ENCODE measurements at regions not wholly inside any gene's neighbourhood (a gene's known extent, or its start where the extent isn't known, plus 50 kb on each side); places are given as distances from the start of the nearest gene placed in this dataset.

GRCh38 chr5:29498860-29499259 lies 1694.6 kb upstream of the CDH6 start:
- H3K4me1 ChIP-seq (ENCODE audit: control insufficient read depth in 2 of 3, insufficient read depth in 2 of 3, low read depth in 1 of 3, low read length in 3 of 3), result no peaks in the 10 kb centered on the region
- FAIRE-seq, result no peak
- intact Hi-C loops (cut with DNase I), result no loop called here
- no peaks in the 10 kb centered on the region for H3K27me3 ChIP-seq (ENCODE audit: control insufficient read depth, insufficient read depth, low read length)
- H3K9me3 ChIP-seq (ENCODE audit: control insufficient read depth in 2 of 3, insufficient read depth in 1 of 3, low read length in 3 of 3), result no peaks in the 10 kb centered on the region
- no peak for TF ChIP-seq CTCF (IDR thresholded peaks at IDR 0.05; ENCODE audit: borderline replicate concordance, extremely low read depth, insufficient read depth)
- no peaks in the 10 kb centered on the region for H3K36me3 ChIP-seq (ENCODE audit: control insufficient read depth in 2 of 3, insufficient read depth in 3 of 3, low read length in 3 of 3)
- H3K27ac ChIP-seq (ENCODE audit: low read depth in 2 of 2, low read length in 2 of 2), result no peak overlapping the region
- no peak for DNase-seq
- no peak overlapping the region for H3K9ac ChIP-seq (ENCODE audit: low read length in 3 of 3)
- H3K4me3 ChIP-seq (ENCODE audit: low read length in 3 of 3), result no peak overlapping the region

GRCh38 chr5:29498412-29498811 lies 1695.1 kb upstream of the CDH6 start:
- Histone ChIP-seq H3K4me1 (ENCODE audit: control insufficient read depth in 2 of 3, insufficient read depth in 2 of 3, low read depth in 1 of 3, low read length in 3 of 3) (no peaks in the 10 kb centered on the region), H3K9me3 (ENCODE audit: control insufficient read depth in 2 of 3, insufficient read depth in 1 of 3, low read length in 3 of 3) (no peaks in the 10 kb centered on the region), H3K27me3 (ENCODE audit: control insufficient read depth, insufficient read depth, low read length) (no peaks in the 10 kb centered on the region), H3K4me3 (ENCODE audit: low read length in 3 of 3) (no peak overlapping the region), H3K27ac (ENCODE audit: low read depth in 2 of 2, low read length in 2 of 2) (no peak overlapping the region), H3K9ac (ENCODE audit: low read length in 3 of 3) (no peak overlapping the region), H3K36me3 (ENCODE audit: control insufficient read depth in 2 of 3, insufficient read depth in 3 of 3, low read length in 3 of 3) (no peaks in the 10 kb centered on the region)
- DNase-seq (no peak), FAIRE-seq (no peak)
- no peak for TF ChIP-seq CTCF (IDR thresholded peaks at IDR 0.05; ENCODE audit: borderline replicate concordance, extremely low read depth, insufficient read depth)
- intact Hi-C loops (cut with DNase I), result no loop called here

- TF ChIP-seq CTCF (IDR thresholded peaks at IDR 0.05; ENCODE audit: borderline replicate concordance, extremely low read depth, insufficient read depth), result no peak
- intact Hi-C loops (cut with DNase I), result no loop called here
- H3K27me3 ChIP-seq (ENCODE audit: control insufficient read depth, insufficient read depth, low read length), result no peaks in the 10 kb centered on the region
- FAIRE-seq, result no peak
- peaks cover 0 to 3% (median 0%) of the 10 kb centered on the region in 3 donors for H3K9me3 ChIP-seq (ENCODE audit: control insufficient read depth in 2 of 3, insufficient read depth in 1 of 3, low read length in 3 of 3)
- no peaks in the 10 kb centered on the region for H3K4me1 ChIP-seq (ENCODE audit: control insufficient read depth in 2 of 3, insufficient read depth in 2 of 3, low read depth in 1 of 3, low read length in 3 of 3)
- H3K4me3 ChIP-seq (ENCODE audit: low read length in 3 of 3), result no peak overlapping the region
- H3K36me3 ChIP-seq (ENCODE audit: control insufficient read depth in 2 of 3, insufficient read depth in 3 of 3, low read length in 3 of 3), result no peaks in the 10 kb centered on the region
- H3K9ac ChIP-seq (ENCODE audit: low read length in 3 of 3), result no peak overlapping the region
- H3K27ac ChIP-seq (ENCODE audit: low read depth in 2 of 2, low read length in 2 of 2), result no peak overlapping the region
- DNase-seq, result no peak
These were observed 1708.2 kb upstream of the CDH6 start for GRCh38 chr5:29485333-29485732.

GRCh38 chr5:29469581-29469980 lies 1723.9 kb upstream of the CDH6 start:
- FAIRE-seq, result no peak

More at GRCh38 chr5:29469581-29469980, 1723.9 kb upstream of the CDH6 start:
- H3K27me3 ChIP-seq (ENCODE audit: control insufficient read depth, insufficient read depth, low read length), result no peaks in the 10 kb centered on the region
- H3K4me1 ChIP-seq (ENCODE audit: control insufficient read depth in 2 of 3, insufficient read depth in 2 of 3, low read depth in 1 of 3, low read length in 3 of 3), result no peaks in the 10 kb centered on the region
- no peaks in the 10 kb centered on the region for H3K9me3 ChIP-seq (ENCODE audit: control insufficient read depth in 2 of 3, insufficient read depth in 1 of 3, low read length in 3 of 3)
- TF ChIP-seq CTCF (IDR thresholded peaks at IDR 0.05; ENCODE audit: borderline replicate concordance, extremely low read depth, insufficient read depth), result no peak
- intact Hi-C loops (cut with DNase I), result no loop called here
- H3K27ac ChIP-seq (ENCODE audit: low read depth in 2 of 2, low read length in 2 of 2), result no peak overlapping the region
- H3K9ac ChIP-seq (ENCODE audit: low read length in 3 of 3), result no peak overlapping the region
- no peak for DNase-seq
- H3K4me3 ChIP-seq (ENCODE audit: low read length in 3 of 3), result no peak overlapping the region
- H3K36me3 ChIP-seq (ENCODE audit: control insufficient read depth in 2 of 3, insufficient read depth in 3 of 3, low read length in 3 of 3), result no peaks in the 10 kb centered on the region
